ENCODE measurements at regions not wholly inside any gene's neighbourhood (a gene's known extent, or its start where the extent isn't known, plus 50 kb on each side); places are given as distances from the start of the nearest gene placed in this dataset.
"Not testable (repeated sequence)": the region's sequence is repeated elsewhere in the genome, so short reads cannot be mapped to it uniquely, and the experiment has no call there.

DNA sequence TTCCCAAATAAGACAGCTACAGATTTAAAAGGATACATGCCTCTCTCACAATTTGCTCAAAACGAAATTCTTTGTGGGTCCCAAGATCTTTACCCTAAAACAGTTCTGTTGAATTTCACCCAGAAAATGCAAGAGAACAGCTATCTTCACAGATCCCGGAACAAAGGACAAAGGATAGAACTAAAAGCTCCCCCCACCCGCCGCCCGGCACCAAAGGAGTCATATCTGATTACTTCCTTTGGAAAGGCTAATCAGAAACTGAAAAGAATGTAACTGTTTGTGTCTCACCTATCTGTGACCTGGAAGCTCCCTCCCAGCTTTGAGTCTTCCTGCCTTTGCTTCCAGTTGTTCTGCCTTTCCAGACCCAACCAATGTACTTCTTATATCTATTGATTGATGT, 339.2 kb downstream of the CNTNAP3B start:
- H3K36me3 ChIP-seq (ENCODE audit: insufficient read depth, low read length); H3K4me1 Mint-ChIP-seq; H3K27ac ChIP-seq (ENCODE audit: low read depth, low read length); H3K27ac Mint-ChIP-seq; DNase-seq; H3K27me3 Mint-ChIP-seq; H3K27me3 ChIP-seq (ENCODE audit: insufficient read depth, low read length, poor library complexity, severe bottlenecking); H3K9me3 Mint-ChIP-seq; H3K36me3 Mint-ChIP-seq; H3K9me3 ChIP-seq (ENCODE audit: low read length); H3K4me3 ChIP-seq (ENCODE audit: low read length); POLR2A ChIA-PET; H3K4me1 ChIP-seq (ENCODE audit: insufficient read depth, low read length); H3K4me3 Mint-ChIP-seq; CTCF ChIA-PET: not testable (repeated sequence)

DNA sequence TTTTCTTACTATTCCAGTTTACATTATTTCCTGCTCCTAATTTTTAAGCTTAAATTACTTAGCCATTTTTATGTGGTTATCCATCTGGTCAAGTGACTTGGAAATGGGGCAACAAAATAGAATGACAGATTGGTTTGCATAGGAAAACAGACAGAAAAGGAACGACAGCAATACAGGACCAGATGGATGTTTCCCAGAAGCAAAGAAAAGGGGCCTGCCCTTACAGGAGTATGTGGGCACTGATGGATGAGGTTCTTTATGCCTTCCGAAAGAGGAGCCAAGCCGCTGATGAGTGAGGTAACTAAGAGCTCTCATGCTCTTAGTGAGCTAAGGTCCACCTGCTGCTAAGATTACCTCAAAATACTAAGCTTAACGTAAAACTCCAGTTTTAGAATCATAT, 339.8 kb downstream of the CNTNAP3B start:
- H3K27me3 ChIP-seq (ENCODE audit: insufficient read depth, low read length, poor library complexity, severe bottlenecking); DNase-seq; H3K4me3 ChIP-seq (ENCODE audit: low read length); H3K4me1 Mint-ChIP-seq; H3K27ac Mint-ChIP-seq; CTCF ChIA-PET; H3K4me3 Mint-ChIP-seq; H3K9me3 Mint-ChIP-seq; H3K27me3 Mint-ChIP-seq; H3K36me3 ChIP-seq (ENCODE audit: insufficient read depth, low read length); H3K4me1 ChIP-seq (ENCODE audit: insufficient read depth, low read length); H3K36me3 Mint-ChIP-seq; H3K27ac ChIP-seq (ENCODE audit: low read depth, low read length); H3K9me3 ChIP-seq (ENCODE audit: low read length); POLR2A ChIA-PET: not testable (repeated sequence)

DNA sequence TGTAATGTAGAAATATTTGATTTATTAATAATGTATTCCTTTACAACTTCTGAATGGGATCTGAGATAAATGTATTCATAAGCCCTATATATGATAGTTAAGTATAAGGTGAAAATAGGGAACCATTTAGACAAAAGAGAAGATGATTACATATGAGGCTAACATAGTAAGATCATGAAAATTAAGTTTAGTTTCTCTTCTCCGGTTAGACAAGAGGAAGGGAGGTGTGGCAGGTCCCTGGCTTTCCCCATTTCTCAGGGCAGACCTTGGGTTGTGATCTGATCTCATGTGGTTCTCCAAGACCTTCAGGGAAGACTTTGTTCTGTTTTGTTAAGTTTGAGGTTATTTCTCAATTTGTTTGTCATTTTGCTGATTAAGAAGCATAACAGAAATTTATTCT, 341.3 kb downstream of the CNTNAP3B start:
- H3K4me1 Mint-ChIP-seq; H3K36me3 ChIP-seq (ENCODE audit: insufficient read depth, low read length); H3K27ac Mint-ChIP-seq; H3K9me3 Mint-ChIP-seq; H3K27me3 Mint-ChIP-seq; H3K27ac ChIP-seq (ENCODE audit: low read depth, low read length); H3K9me3 ChIP-seq (ENCODE audit: low read length); H3K27me3 ChIP-seq (ENCODE audit: insufficient read depth, low read length, poor library complexity, severe bottlenecking); DNase-seq; H3K4me3 ChIP-seq (ENCODE audit: low read length); CTCF ChIA-PET; H3K4me1 ChIP-seq (ENCODE audit: insufficient read depth, low read length); POLR2A ChIA-PET; H3K36me3 Mint-ChIP-seq; H3K4me3 Mint-ChIP-seq: not testable (repeated sequence)

DNA sequence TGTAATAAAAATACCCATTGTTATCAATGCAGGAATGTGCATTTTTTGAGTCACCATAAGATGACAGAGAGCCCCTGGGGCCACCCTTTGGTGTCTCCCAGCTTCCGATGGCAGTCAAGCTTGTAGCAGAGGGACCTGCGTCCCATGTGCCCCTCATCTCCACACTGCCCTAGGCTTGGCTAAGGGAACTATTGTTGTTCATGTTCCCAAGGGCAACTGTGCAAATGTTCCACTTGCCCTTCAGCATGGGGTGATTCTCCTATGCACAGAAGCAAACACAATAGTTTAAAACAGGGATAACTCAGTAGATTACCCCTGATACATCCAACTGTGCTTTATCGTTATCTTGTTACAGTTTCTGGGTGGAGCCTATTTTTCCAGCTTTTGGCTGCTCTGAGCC, 342.0 kb downstream of the CNTNAP3B start:
- H3K4me3 Mint-ChIP-seq; H3K4me3 ChIP-seq (ENCODE audit: low read length); H3K36me3 Mint-ChIP-seq; H3K4me1 Mint-ChIP-seq; H3K27ac ChIP-seq (ENCODE audit: low read depth, low read length); H3K36me3 ChIP-seq (ENCODE audit: insufficient read depth, low read length); H3K9me3 ChIP-seq (ENCODE audit: low read length); DNase-seq; H3K27me3 ChIP-seq (ENCODE audit: insufficient read depth, low read length, poor library complexity, severe bottlenecking); H3K27ac Mint-ChIP-seq; H3K9me3 Mint-ChIP-seq; H3K27me3 Mint-ChIP-seq; CTCF ChIA-PET; POLR2A ChIA-PET; H3K4me1 ChIP-seq (ENCODE audit: insufficient read depth, low read length): not testable (repeated sequence)

DNA sequence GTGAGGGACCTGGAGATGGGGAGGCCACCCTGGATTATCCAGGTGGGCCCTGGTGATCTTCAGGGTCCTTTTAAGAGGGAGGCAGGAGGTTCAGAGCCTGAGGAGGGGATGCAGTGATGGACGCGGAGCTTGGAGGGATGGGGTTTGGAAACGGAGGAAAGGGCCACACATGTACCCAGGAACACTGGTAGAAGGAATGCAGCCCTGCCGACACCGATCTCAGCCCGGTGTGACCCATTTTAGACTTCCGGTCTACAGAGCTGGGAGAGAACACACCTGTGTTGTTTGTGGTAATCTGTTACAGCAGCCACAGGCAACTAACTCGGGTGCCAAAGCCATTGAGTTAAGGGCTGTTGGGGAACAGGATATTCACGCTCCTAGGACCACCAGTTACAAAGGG, 345.2 kb downstream of the CNTNAP3B start:
- CTCF ChIA-PET; H3K4me3 Mint-ChIP-seq; POLR2A ChIA-PET; H3K4me1 ChIP-seq (ENCODE audit: insufficient read depth, low read length); H3K27me3 Mint-ChIP-seq; H3K4me3 ChIP-seq (ENCODE audit: low read length); H3K36me3 ChIP-seq (ENCODE audit: insufficient read depth, low read length); DNase-seq; H3K4me1 Mint-ChIP-seq; H3K27me3 ChIP-seq (ENCODE audit: insufficient read depth, low read length, poor library complexity, severe bottlenecking); H3K36me3 Mint-ChIP-seq; H3K9me3 Mint-ChIP-seq; H3K27ac Mint-ChIP-seq; H3K27ac ChIP-seq (ENCODE audit: low read depth, low read length); H3K9me3 ChIP-seq (ENCODE audit: low read length): not testable (repeated sequence)

DNA sequence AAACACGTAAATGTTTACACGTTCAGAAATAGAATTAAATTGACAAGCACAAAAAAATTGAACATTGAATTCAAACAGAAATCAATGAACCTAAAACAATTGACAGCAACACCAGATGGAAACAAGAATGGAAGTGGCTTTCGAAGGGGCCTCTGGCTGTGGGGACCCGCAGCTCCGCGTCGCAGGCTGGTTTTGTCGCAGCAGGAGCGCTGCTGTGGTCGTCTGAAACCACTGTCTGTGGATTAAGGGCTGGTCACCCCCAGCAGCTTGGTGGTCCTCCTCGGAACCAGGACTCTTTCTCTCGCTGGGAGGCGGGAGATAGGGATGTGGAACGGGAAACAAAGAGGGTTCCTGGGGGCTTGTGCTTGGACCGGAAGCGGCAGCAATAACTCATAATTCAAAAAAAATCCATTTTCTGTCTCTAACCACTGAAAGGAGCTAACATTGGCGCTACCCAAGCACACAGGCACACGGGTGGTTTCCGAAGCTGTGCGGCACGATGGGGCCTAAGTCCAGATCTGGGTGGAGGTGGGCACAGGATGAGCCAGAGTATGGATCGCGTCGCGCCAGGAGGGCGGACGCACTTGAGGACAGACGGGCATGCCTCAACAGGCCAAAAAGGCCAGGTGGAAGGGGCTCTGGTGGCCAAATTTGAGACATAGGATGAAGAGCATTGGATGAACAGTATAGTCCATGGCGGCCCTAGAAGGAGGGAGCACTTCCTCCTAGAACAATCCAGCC, 346.0 kb downstream of the CNTNAP3B start:
- H3K4me3 ChIP-seq (ENCODE audit: low read length); H3K27me3 Mint-ChIP-seq; POLR2A ChIA-PET; H3K4me3 Mint-ChIP-seq; H3K9me3 Mint-ChIP-seq; CTCF ChIA-PET; H3K4me1 ChIP-seq (ENCODE audit: insufficient read depth, low read length); H3K27ac Mint-ChIP-seq; H3K9me3 ChIP-seq (ENCODE audit: low read length); H3K27me3 ChIP-seq (ENCODE audit: insufficient read depth, low read length, poor library complexity, severe bottlenecking); H3K36me3 Mint-ChIP-seq; DNase-seq; H3K27ac ChIP-seq (ENCODE audit: low read depth, low read length); H3K36me3 ChIP-seq (ENCODE audit: insufficient read depth, low read length); H3K4me1 Mint-ChIP-seq: not testable (repeated sequence)

DNA sequence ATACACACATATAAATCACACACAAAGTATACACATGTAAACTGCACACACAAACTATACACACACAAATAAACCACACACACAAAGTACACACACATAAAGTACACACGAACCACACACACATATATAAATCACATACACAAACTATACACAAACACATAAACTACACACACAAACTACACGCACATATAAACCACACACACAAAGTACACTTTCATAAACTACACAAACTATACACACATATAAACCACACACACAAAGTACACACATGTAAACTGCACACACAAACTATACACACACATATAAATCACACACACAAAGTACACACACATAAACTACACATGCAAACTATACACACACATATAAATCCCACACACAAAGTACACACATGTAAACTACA, 347.3 kb downstream of the CNTNAP3B start:
- POLR2A ChIA-PET; H3K36me3 ChIP-seq (ENCODE audit: insufficient read depth, low read length); DNase-seq; H3K27ac ChIP-seq (ENCODE audit: low read depth, low read length); H3K9me3 ChIP-seq (ENCODE audit: low read length); H3K4me3 Mint-ChIP-seq; H3K9me3 Mint-ChIP-seq; H3K4me3 ChIP-seq (ENCODE audit: low read length); H3K27me3 ChIP-seq (ENCODE audit: insufficient read depth, low read length, poor library complexity, severe bottlenecking); H3K27ac Mint-ChIP-seq; H3K27me3 Mint-ChIP-seq; CTCF ChIA-PET; H3K4me1 ChIP-seq (ENCODE audit: insufficient read depth, low read length); H3K36me3 Mint-ChIP-seq; H3K4me1 Mint-ChIP-seq: not testable (repeated sequence)

DNA sequence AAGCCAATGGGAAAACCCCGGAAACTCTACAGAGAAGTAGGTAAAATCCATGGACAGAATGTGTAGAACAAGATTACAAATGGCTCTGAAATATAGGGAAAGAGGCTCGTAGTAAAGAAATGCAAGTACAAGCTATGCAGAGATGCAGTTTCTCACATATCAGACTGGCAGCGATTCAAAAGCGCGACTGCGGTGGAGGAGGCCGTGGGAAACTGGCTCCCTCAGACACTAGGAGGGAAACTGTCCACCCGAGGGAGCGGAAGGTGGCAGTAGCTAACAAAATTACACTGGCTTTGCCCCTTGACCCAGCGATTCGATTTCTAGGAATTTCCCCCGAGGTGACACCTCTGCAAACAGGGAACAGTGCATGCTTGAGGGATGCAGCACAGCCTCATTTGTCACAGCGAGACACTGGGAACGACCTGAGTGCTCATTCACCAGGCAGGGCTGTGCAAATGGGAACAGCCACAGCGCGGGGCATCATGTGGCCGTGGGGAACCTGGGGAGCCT, 349.3 kb downstream of the CNTNAP3B start:
- H3K9me3 ChIP-seq (ENCODE audit: low read length); H3K4me1 Mint-ChIP-seq; H3K4me1 ChIP-seq (ENCODE audit: insufficient read depth, low read length); H3K27me3 Mint-ChIP-seq; H3K27ac Mint-ChIP-seq; H3K27ac ChIP-seq (ENCODE audit: low read depth, low read length); CTCF ChIA-PET; H3K36me3 ChIP-seq (ENCODE audit: insufficient read depth, low read length); POLR2A ChIA-PET; H3K27me3 ChIP-seq (ENCODE audit: insufficient read depth, low read length, poor library complexity, severe bottlenecking); H3K4me3 ChIP-seq (ENCODE audit: low read length); H3K4me3 Mint-ChIP-seq; H3K9me3 Mint-ChIP-seq; H3K36me3 Mint-ChIP-seq; DNase-seq: not testable (repeated sequence)

DNA sequence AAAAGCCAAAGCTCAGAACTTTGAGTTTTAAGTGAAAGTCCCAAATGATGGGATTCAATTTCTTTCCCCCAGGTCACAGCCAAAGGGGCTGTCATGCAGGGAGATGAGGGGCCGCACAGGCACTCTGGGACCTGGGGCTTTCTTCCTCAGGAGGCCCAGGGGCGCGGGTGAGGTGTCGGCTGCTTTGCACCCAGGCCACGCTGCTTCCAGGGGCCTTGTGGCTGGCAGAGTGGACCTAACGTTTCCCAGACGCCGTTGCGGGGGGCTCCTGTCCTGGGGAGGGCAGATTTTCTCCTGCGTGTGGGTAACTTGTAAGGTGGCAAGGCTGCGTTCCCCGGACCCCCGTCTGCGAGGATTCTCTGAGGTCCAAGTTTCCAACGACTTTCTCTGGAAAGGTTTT, 350.0 kb downstream of the CNTNAP3B start:
- POLR2A ChIA-PET; H3K27ac Mint-ChIP-seq; H3K36me3 Mint-ChIP-seq; H3K27ac ChIP-seq (ENCODE audit: low read depth, low read length); H3K27me3 Mint-ChIP-seq; CTCF ChIA-PET; H3K27me3 ChIP-seq (ENCODE audit: insufficient read depth, low read length, poor library complexity, severe bottlenecking); H3K9me3 Mint-ChIP-seq; H3K36me3 ChIP-seq (ENCODE audit: insufficient read depth, low read length); H3K4me1 Mint-ChIP-seq; H3K9me3 ChIP-seq (ENCODE audit: low read length); H3K4me3 Mint-ChIP-seq; H3K4me1 ChIP-seq (ENCODE audit: insufficient read depth, low read length); H3K4me3 ChIP-seq (ENCODE audit: low read length): not testable (repeated sequence)
- DNase-seq = peak in 1 of 5 donors; percentile 35

All from CD8-positive, alpha-beta memory T cell (primary cell).